Fibroblast of mammary gland (primary cell): ENCODE measurements at regions not wholly inside any gene's neighbourhood (a gene's known extent, or its start where the extent isn't known, plus 50 kb on each side); places are given as distances from the start of the nearest gene placed in this dataset.

ENCODE experiments used
- DNase-seq: peaks from one replicate; pipeline ENCODE4 v3.0.0-alpha.2; 2010; ENCODE audit warnings: low read depth
- H3K4me3 ChIP-seq: 2 replicates; pipeline ENCODE4 v1.5.1; 2011; ENCODE audit warnings: low read depth, mild to moderate bottlenecking, low read length, moderate library complexity; ENCODE audit not compliant: control insufficient read depth
- CTCF ChIP-seq: conservative IDR thresholded peaks from 2 replicates; pipeline ENCODE4 v1.5.1; 2011; ENCODE audit warnings: low read depth, low read length, inconsistent platforms; ENCODE audit not compliant: control insufficient read depth, insufficient read depth

GRCh38 chr18:67211646-67212045, 304.9 kb downstream of the DSEL start:
- no peak overlapping the region for H3K4me3 ChIP-seq
- DNase-seq = peak; percentile 6
- TF ChIP-seq CTCF = no peak

DNA sequence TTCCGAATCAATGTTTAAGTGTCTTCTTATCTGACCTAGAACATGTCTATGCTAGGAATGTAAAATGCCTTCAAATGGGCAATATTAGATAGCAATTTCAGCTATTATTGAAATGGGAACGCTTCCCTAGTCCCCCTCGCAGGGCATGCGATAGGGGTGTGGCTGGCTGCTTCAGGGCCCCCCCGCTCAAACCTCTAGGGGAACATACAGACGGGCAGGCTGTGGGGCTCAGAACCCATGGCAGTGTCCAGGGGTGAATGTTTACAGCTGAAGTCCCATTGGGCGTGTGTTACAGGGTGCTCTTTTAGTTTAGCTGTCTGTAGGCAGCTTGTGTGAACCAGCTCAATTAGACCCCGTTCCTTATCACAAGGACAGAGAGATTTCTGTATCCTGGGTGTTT, 315.9 kb downstream of the DSEL start:
- TF ChIP-seq CTCF = no peak
- no peak for DNase-seq
- H3K4me3 ChIP-seq = no peak overlapping the region

GRCh38 chr18:67199993-67200617, 316.4 kb downstream of the DSEL start:
- peak; percentile 76 for DNase-seq
- peak; percentile 60 for TF ChIP-seq CTCF
- no peak overlapping the region for H3K4me3 ChIP-seq

GRCh38 chr18:67194886-67195285, 321.6 kb downstream of the DSEL start:
- H3K4me3 ChIP-seq = no peak overlapping the region
- DNase-seq = no peak
- no peak for TF ChIP-seq CTCF

DNA sequence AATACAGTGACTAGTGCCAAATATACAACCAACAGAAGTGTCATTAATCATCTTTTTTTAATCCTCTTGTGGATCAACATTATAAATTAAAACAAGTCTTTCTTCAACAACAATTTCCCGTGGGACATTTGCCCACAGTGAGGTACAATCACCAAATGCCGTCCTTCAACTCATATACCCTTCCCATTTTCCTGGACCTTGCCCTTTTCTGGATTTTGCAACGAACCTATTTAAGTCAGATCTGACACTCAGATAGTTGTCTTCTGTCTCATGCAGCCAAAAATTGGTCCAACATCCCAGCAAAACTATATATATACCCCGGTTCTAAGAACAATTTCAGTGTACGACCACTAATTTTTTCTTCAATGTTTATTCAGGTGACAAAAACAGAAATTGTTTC, 324.0 kb downstream of the DSEL start:
- TF ChIP-seq CTCF = no peak
- no peak for DNase-seq
- no peak overlapping the region for H3K4me3 ChIP-seq

GRCh38 chr18:67183398-67183797, 333.1 kb downstream of the DSEL start:
- H3K4me3 ChIP-seq = no peak overlapping the region
- no peak for DNase-seq
- no peak for TF ChIP-seq CTCF

GRCh38 chr18:67179726-67180125, 336.8 kb downstream of the DSEL start:
- no peak overlapping the region for H3K4me3 ChIP-seq
- peak; percentile 1 for DNase-seq
- no peak for TF ChIP-seq CTCF
